GM12872 (cell line): ENCODE measurements at regions not wholly inside any gene's neighbourhood (a gene's known extent, or its start where the extent isn't known, plus 50 kb on each side); places are given as distances from the start of the nearest gene placed in this dataset.

Source experiments
- TF ChIP-seq, protein P1 (sequence below): IDR thresholded peaks from 3 replicates; pipeline ENCODE4 v1.5.1; 2011; ENCODE audit warnings: low read depth, mild to moderate bottlenecking, low read length, moderate library complexity; ENCODE audit not compliant: insufficient read depth

DNA sequence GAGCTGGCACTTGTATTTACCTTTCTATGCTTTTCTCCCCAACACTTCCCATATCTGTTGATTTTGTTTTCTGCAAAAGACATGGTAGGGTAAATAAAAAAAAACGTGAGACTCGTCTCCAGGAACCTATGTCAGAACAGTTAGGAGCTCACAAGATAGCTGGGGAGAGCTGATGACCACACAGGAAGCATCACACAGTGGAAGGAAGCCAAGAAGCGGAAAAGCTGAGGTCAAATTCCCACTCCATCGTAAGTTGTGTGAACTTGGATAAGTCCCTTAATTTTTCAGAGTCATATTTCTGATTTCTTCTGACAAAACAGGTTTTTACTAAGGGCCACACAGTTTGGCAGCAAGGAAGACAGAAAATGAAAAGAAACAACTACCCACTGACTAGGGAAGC is 199.6 kb downstream of the KLF5 start:
- TF ChIP-seq, protein P1, sequence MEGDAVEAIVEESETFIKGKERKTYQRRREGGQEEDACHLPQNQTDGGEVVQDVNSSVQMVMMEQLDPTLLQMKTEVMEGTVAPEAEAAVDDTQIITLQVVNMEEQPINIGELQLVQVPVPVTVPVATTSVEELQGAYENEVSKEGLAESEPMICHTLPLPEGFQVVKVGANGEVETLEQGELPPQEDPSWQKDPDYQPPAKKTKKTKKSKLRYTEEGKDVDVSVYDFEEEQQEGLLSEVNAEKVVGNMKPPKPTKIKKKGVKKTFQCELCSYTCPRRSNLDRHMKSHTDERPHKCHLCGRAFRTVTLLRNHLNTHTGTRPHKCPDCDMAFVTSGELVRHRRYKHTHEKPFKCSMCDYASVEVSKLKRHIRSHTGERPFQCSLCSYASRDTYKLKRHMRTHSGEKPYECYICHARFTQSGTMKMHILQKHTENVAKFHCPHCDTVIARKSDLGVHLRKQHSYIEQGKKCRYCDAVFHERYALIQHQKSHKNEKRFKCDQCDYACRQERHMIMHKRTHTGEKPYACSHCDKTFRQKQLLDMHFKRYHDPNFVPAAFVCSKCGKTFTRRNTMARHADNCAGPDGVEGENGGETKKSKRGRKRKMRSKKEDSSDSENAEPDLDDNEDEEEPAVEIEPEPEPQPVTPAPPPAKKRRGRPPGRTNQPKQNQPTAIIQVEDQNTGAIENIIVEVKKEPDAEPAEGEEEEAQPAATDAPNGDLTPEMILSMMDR = no peak

- TF ChIP-seq, protein P1 = no peak
These were observed 196.0 kb downstream of the KLF5 start for GRCh38 chr13:73254827-73255226.

GRCh38 chr13:73251626-73252265 is 192.9 kb downstream of the KLF5 start:
- TF ChIP-seq, protein P1 = no peak

GRCh38 chr13:73250061-73250460 is 191.3 kb downstream of the KLF5 start:
- TF ChIP-seq, protein P1 = no peak

GRCh38 chr13:73248711-73249580 is 190.1 kb downstream of the KLF5 start:
- TF ChIP-seq, protein P1 = no peak

DNA sequence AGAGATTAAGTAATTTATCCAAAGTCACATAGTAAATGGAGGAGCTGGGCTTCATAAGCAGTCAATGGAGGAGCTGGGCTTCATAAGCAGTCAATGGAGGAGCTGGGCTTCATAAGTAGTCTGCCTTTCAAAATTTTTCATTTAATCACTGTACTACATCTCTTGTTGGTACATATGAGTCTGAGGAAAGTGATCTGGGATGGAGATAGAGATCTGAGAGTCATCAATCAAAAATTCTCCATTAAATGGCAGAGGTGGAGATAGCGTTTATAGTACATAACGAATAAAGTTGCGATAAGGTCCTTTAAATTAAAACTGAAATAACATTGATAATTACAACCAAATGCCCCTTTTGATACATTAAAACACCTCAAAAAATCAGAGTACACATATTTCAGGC is 189.3 kb downstream of the KLF5 start:
- TF ChIP-seq, protein P1 = no peak

- TF ChIP-seq, protein P1 = no peak
These were observed 186.4 kb downstream of the KLF5 start for GRCh38 chr13:73245246-73245645.
